GM19238 (cell line): ENCODE measurements at regions not wholly inside any gene's neighbourhood (a gene's known extent, or its start where the extent isn't known, plus 50 kb on each side); places are given as distances from the start of the nearest gene placed in this dataset.

Source experiments
- DNase-seq: peaks from one replicate; pipeline ENCODE4 v3.0.0; 2011; ENCODE audit warnings: low spot score; ENCODE audit not compliant: insufficient read length

DNA sequence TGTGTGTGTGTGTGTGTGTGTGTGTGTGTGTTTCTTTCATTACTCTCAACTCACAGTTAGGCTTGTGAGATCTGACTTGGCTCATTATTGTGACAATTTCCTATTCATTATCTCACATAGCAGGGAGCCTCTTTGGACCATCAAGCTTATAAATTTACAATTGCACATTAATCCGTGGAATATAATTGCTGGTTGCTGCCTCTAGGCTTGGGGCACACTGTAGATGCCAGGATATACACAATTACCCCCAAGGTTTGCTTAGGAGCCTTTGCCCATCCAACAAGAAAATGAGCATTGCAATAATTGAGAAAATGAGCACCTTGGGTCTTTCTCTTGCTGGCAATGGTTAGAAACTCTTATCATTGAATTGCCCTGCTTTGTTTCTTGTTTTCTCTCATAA lies 161.6 kb upstream of the DMRTA1 start:
- DNase-seq, result no peak

DNA sequence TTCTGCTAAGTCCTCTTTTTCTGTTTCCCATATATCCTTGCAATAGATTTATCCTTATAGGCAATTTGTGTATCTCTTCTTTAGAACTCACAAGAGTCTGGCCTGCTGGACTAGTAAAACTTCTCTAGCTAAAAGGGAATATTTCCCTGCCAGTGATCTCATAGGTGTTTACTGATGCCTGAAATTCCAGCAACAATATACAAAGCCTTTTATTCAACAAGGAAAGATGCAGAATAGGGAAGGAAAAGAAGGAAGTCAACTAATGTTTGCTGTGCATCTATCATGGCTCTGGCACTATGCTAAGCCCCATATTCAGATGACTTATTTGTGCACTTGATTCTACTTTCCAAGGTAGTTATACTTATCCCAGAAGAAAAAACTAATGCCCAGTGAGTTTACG lies 160.0 kb upstream of the DMRTA1 start:
- DNase-seq, result no peak

DNA sequence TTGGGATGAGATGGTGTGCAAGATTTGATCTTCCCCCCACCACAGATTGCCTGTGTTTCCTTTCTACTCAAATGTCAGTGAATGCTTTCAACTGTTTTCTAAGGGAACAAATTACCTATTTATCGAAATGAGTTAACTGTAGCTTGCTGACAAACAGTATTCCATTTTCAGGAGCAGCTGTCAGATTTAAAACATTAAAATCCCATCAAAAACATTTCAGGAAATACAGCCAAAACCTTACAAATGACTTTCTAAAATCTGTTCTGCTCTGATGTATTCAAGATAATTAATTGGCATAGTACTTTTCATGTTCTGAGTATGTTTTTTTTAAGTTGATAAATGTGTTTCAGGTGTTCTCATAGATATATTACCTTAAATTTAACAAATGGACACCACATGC lies 158.0 kb upstream of the DMRTA1 start:
- no peak for DNase-seq

DNA sequence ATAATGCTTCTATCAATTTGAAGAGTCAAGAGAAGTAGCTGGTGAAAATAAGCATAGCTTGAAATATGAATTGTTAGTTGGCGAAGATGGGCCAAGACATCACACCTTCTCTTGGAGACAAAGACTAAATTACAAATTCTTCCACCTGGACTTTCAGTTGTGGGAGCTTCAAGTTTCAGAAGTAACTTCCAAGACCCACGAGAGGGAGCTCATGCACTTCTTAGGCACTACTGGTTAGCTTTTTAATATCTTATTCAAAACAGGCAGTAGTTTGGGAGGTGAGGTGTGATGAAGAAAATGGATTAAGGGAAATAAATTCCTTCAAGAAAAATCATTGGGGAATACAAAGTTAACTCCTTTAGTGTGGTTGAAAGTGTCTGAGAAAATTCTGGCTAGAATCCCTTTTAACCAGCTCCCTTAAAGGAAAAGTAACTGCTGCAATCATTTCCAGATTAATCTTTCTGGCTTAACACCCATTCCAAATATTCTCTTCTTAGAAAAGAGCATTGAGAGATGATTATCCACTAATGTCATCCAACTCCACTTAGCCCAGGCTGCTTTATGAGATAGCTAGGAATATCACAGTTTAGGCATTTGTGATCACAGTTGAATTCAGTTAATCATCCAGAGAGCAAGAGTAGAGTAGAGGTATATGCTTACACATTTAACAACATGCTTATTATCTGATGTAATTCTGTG lies 139.5 kb upstream of the DMRTA1 start:
- no peak for DNase-seq

DNA sequence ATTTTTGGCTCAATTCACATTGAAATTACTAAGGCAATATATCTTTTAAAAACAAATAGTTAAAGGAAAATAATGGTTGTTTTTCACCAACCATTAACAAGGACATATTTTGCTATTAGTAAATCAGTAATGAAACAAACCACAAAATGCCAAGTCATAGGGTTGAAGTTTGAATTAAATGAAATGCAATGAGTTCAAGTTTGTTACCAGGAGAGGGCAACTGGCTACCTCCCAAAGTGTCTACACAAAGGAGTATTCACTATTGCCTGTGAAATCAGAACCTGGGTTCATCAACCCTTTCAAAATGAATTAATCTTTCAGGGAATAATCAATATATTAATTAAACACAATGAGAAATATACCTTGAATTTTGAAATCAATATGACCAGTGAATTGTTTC lies 138.4 kb upstream of the DMRTA1 start:
- DNase-seq, result no peak

DNA sequence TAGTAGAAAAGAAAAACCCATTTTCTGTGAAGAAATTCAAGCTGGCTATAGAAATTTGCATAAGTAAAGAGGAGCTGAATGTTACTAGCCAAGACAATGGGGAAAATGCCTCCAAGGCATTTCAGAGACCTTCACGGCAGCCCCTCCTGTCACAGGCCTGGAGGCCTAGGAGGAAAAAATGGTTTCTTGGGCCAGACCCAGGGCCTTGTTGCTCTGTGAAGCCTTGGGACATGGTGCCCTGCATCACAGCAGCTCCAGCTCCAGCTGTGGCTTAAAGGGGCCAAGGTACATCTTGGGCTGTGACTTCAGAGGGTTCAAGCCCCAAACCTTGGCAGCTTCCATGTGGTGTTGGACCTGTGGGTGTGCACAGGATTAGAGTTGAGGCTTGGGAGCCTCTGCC lies 130.0 kb upstream of the DMRTA1 start:
- DNase-seq, result no peak

DNA sequence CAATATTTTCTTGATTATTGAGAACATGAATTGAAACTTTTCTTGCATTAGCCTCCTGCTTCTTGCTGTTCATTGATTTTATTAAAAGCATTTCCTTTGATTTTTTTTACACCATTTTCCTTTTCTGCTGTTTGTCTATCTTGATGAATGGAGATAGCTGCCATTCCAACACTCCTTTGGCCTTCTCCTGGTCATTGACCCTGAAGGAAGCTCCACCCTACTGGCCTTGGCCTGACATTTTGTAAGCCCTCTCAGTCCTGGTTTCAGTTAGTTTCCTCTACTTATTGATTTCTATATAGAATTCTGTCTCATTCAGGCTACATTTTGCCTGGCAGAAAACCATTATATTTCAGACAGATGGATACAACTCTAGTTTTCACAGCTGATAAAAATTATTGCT lies 115.1 kb upstream of the DMRTA1 start:
- no peak for DNase-seq

DNA sequence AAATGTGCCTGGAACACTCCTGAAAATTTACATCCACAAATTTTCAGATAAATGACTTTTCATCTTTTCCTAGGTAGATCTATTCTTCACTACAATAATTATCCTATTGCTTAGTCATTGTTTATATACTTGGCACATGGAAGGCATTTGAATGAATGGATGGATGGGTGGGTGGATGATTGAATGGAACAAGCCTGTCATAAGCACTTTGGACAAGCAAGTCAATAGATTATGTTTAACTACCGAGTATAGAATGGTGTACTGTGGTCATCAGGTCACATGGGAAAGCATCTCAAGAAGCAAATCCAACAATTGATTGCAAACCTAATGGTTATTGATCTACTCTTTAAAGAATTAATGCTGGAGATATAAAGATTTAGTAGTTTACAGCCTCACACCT lies 114.4 kb upstream of the DMRTA1 start:
- no peak for DNase-seq

DNA sequence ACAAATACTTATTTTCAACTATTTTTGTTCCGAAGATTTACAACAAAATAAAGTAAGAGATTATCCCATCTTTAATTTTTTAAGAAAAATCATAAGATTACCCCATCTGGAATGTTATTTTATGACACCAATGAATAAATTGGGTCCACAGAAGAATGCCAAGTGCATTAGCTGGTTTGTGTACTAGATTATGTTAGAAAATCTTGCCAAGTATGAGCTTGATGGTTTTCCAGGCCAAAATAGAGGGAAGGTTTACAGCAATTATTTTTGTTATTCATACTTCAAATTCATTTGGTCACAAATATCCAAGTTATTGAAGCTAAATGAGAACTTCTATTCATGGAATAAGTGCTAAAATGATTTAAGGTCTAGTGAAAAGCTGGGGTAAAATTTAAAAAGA lies 109.4 kb upstream of the DMRTA1 start:
- no peak for DNase-seq

DNA sequence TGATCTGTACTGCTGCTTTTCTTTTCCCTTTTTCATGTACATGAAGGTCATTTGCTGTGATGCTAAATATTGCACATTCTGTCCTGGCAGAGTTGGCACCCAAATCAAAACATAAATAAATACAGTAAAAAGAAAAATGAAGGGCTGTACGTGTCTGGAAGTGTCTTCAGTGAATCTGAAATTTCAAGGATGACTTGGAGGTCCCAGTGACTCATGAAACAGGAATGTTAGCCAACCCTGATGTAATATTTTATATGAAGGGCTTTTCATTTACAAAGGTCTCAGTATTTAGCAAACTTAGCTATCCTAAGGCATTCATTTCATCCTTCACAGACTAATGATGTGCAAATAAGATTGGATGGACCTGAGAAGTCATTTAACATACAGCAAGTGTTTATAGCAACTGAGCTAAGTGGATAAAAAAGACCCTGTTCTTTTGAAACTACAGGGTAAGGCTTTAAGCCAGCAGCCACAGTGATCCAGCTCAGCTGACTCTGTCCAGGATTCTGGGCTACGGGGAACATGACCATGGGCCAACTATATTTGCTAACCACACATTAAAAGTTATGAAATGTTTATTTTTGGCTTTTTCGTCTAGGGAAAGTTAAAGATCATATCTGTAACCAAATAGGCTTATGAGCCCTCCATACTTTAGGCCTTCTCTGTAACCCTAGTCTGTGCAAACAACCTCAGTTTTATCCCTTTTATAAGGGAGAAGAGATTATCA lies 104.0 kb upstream of the DMRTA1 start:
- DNase-seq, result no peak

DNA sequence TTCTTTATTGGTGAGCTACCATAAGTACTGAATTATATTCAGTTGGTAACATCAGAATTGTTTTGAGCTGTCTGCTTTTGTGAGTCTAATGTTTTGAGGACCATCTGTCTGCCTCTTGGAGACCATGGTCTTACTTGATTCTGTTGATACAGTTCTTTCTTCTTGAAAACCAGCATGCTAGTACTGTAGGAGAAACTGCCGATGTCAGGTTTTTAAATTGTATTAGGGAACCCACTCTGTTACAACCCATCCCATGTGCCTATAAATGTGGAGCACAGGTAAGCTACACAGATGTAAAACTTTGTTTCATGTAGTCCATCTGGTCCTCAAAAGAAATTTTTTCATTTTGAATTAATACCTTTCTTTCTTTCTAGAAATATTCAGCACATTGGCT lies 103.4 kb upstream of the DMRTA1 start:
- DNase-seq, result no peak

DNA sequence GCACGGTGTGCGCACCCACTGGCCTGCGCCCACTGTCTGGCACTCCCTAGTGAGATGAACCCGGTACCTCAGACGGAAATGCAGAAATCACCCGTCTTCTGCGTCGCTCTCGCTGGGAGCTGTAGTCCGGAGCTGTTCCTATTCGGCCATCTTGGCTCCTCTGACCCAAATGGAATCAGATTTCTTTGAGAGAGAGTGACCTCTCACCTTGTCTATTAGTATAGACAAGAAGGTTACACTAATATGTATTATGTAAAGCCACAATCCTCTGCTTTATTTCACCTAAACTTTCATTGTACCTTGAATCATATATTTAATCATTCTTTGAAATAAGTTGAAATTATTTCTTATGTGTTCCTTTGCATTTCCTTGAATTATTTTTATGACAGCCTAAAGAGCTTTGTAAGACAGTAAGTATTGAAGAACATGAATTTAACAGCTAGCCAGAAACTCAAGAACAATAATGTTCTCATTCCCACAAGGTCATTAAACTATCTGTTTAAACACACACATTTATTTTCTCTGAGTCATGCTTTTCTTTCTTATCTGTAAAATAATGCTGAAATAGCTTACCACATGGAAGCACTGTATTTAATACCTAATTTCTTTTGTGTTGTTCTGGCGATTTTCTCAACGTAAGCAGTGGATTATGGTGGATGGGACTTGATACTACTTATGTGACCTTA lies 91.8 kb upstream of the DMRTA1 start:
- no peak for DNase-seq

DNA sequence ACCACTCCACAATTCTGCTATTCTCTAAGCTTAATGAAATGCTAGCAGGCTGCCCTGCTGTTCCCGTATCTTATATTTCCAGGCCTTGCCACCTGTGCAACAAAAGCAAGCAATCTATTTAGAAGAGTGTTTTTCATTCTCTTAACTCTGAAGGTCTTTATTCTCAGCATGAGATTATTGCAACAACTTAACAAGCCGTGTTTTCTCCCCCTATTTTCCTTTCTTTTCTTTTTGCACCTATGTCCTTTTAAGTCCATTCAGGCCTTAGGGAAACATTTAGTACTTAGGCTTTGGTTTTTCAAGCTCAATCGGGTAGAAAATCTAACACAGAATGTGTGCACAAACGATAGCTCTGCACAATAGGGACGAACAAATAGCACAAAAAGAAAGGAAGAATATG lies 89.6 kb upstream of the DMRTA1 start:
- DNase-seq, result no peak

DNA sequence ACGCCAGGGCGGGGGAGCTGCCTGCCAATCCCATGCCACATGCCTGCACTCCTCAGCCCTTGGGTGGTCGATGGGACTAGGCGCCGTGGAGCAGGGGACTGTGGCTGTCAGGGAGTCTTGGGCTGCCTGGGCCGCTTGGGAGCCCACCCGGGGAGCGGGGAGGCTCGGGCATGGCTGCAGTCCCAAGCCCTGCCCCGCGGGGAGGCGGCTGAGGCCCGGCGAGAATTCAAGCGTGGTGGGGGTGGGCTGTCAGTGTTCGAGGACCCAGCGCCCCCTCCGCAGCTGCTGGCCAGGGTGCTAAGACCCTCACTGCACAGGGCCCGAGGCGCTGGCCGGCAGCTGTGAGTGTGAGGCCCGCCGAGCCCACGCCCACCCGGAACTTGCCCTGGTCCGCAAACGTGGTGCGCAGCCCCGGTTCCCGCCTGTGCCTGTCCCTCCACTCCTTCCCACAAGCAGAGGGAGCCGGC lies 83.2 kb upstream of the DMRTA1 start:
- DNase-seq, result no peak

DNA sequence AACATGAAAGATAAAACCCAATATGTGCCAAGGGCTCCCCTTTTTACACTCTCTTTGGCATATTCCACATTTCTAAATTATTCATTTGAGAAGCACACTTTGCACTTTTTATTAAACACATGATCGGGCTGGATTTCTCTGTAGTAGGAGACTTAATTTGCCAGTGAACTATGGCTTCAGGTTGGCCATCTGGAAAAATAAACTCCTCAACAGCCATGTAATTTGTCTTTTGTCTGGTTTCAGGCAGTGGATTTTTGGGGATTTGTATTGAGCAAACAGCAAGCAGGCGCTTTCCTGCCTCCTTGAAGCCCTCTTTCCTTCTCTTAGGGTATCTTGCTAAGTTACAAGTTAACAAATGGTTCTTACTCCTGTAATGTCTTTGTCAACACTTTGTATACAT lies 73.0 kb upstream of the DMRTA1 start:
- no peak for DNase-seq

DNA sequence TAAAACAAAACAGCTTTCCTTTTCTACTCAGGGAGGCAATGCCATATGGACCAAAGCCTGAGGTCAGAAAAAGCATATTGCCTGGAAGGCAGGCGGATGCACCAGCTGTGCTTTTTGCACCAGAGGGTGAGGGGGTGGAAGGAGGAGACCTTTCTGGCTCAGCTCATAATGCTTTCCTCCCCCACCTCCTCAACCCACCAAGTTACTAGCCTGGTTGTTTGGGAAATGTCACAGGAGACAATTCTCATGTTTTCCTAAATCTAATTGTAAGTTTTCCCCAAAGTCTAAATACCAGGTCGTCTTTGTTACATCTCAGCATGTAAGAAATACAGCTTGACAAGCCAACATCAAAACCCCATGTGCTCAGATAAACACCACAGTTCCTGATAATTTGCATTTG lies 72.6 kb upstream of the DMRTA1 start:
- no peak for DNase-seq

DNA sequence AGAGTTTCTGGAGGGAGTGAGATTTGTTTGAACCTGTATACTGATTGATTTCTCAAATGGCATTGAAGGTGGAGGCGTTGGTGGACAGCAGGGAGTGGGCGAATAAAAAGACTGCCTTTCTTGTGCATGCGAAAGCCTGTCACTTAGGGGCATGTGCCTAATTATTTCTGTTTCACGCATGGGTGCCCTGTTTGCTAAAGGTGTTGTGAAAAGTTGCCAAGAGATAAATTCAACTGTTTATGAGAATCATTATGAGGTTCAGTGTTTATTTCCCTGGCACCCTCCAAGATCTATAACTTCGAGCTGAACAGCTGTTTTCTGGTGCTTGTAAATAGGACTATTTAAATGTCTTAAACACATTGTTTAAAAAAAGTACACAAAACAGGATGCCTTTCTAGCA lies 67.4 kb upstream of the DMRTA1 start:
- DNase-seq, result no peak

DNA sequence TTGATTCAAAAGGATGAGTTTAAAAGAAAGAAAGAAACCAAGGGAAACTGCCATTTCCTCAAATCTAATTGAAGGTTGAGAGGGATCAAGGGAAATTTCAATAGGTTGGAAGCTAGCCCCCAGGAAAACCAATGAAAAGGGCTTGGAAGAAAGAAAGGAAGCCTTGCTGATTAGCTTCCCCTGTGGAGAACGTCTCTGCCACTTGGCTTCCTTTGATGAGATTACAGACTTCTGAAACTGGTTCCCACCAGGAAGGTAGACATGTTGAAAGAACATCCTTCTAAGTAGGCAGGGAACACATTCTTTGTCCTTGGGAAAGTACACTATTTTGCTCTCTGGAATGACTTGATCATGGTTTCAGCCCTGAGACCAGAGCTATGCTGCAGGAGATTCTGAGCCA lies 65.5 kb upstream of the DMRTA1 start:
- DNase-seq, result no peak

DNA sequence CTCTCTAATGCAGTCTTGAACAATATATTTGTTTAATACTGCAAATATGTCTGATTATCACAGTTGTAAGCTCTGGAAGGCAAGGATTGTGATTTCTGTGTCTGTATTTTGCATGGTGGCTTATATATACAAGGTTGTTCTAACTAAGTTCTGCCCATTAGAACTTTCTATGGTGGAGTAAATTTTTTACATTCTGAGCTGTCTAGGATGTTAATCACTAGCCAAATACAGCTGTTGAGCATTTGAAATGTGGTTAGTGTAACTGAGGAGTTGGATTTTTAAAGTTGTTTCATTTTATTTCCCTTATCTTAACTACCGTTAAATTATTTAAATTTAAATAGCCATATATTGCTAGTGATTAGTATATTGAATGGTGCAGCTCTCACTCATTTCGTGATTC lies 64.3 kb upstream of the DMRTA1 start:
- no peak for DNase-seq

DNA sequence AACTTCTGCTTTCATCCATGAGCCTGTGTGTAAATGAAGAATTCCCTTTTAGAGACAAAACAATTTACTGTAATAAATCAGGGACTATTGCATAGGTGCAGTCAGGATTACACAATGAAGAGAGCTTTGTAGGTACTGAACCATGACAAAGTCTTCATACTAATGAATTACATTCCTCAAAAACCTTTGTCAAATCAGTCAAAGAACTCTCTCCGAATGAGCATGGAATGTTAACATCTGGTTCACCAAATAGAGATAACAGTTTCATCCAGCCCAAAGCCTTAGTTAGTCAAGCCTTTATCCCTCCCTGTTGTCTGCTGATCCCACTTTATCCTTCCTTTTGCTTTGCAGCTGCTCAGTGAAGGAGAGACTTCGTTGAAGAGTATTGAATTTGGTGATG lies 62.9 kb upstream of the DMRTA1 start:
- DNase-seq, result no peak

DNA sequence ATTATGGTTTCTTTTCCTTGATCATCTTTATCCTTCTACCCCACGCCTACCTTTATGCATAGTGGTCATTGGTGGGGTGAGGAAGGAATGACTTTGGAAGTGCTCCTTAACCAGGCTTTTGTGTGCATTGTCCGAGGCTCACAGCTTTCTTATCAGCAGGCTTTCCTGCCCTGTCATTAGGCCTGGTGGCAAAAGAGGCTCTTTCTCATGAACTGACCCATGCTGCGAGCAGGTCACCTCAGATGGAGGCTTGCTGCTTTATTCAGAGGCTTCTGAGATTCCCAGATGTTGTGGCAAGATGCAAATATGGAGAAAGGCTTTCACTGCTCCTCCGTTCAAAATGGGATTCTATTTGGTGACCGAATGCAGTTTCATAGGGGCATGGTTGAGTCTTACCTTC lies 57.4 kb upstream of the DMRTA1 start:
- DNase-seq, result no peak

DNA sequence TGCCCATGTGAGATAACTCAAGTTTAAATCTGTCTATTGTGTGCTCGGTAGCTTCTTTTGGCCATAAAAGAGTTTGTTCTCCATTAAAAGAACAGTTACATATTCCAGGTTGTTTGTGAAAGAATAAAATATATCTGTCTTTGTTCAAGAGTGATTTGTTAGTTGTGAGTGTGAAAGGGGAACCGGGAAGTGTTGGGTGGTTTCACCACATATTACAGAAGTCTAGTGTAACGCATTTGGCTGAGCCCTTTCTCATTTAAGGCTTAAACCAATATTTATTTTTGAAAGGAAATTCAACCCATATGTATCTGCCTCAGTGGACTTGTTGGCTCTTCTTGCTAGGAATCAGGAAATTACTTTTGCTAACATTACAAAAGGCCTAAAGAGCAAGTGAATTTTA lies 54.1 kb upstream of the DMRTA1 start:
- no peak for DNase-seq

DNA sequence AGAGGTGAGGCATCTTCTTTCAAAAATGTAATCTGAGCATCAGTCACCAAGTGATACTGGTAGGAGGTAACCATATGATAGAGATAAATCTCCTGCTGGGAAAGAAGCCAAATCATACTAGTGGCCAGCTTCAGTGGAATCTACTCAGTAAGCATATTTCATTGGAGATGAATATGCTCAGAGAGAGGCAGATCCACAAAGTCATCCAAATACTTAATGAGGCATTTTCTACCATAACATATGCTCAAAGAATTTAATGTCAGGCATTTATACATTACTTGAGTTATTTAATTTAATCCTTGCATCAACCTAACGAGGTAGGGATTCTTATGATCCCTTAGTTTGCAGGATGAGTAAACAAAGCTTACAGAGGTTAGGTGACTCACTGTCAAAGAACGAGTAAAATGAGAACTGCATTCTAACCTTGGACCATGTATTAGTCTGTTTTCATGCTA lies 50.9 kb upstream of the DMRTA1 start:
- DNase-seq, result no peak
